Fibroblast of pulmonary artery (primary cell): ENCODE measurements at regions not wholly inside any gene's neighbourhood (a gene's known extent, or its start where the extent isn't known, plus 50 kb on each side); places are given as distances from the start of the nearest gene placed in this dataset.

Experiments
- DNase-seq: peaks from one replicate; pipeline ENCODE4 v3.0.0-alpha.2; 2010; ENCODE audit warnings: low read depth
- H3K4me3 ChIP-seq: replicated peaks from 2 replicates; pipeline ENCODE4 v1.5.1; 2011; ENCODE audit warnings: low read depth, mild to moderate bottlenecking, control low read depth, low read length, moderate library complexity
- CTCF ChIP-seq: IDR thresholded peaks from 2 replicates; pipeline ENCODE4 v1.5.1; 2011; ENCODE audit warnings: mild to moderate bottlenecking, control low read depth, low read length, inconsistent platforms; ENCODE audit errors: missing control alignments

GRCh38 chr6:100217225-100218012 lies 223.4 kb upstream of the MCHR2 start:
- DNase-seq: no peak
- no peak overlapping the region for H3K4me3 ChIP-seq
- no peak for TF ChIP-seq CTCF

GRCh38 chr6:100216760-100217159 lies 222.7 kb upstream of the MCHR2 start:
- H3K4me3 ChIP-seq: no peak overlapping the region
- no peak for TF ChIP-seq CTCF
- no peak for DNase-seq

- TF ChIP-seq CTCF: no peak
- DNase-seq: no peak
- no peak overlapping the region for H3K4me3 ChIP-seq
These were observed 218.1 kb upstream of the MCHR2 start for GRCh38 chr6:100212131-100212530.

GRCh38 chr6:100210137-100211117 lies 216.4 kb upstream of the MCHR2 start:
- TF ChIP-seq CTCF: no peak
- no peak for DNase-seq
- H3K4me3 ChIP-seq: no peak overlapping the region

GRCh38 chr6:100209323-100210136 lies 215.5 kb upstream of the MCHR2 start:
- DNase-seq: no peak
- no peak overlapping the region for H3K4me3 ChIP-seq
- TF ChIP-seq CTCF: no peak

GRCh38 chr6:100203400-100203799 lies 209.4 kb upstream of the MCHR2 start:
- peak; percentile 93 for DNase-seq
- H3K4me3 ChIP-seq: no peak overlapping the region
- no peak for TF ChIP-seq CTCF
